ENCODE measurements at regions not wholly inside any gene's neighbourhood (a gene's known extent, or its start where the extent isn't known, plus 50 kb on each side); places are given as distances from the start of the nearest gene placed in this dataset.

GRCh38 chrX:116010939-116011338 is 159.6 kb upstream of the AGTR2 start:
- TF ChIP-seq, protein P1, sequence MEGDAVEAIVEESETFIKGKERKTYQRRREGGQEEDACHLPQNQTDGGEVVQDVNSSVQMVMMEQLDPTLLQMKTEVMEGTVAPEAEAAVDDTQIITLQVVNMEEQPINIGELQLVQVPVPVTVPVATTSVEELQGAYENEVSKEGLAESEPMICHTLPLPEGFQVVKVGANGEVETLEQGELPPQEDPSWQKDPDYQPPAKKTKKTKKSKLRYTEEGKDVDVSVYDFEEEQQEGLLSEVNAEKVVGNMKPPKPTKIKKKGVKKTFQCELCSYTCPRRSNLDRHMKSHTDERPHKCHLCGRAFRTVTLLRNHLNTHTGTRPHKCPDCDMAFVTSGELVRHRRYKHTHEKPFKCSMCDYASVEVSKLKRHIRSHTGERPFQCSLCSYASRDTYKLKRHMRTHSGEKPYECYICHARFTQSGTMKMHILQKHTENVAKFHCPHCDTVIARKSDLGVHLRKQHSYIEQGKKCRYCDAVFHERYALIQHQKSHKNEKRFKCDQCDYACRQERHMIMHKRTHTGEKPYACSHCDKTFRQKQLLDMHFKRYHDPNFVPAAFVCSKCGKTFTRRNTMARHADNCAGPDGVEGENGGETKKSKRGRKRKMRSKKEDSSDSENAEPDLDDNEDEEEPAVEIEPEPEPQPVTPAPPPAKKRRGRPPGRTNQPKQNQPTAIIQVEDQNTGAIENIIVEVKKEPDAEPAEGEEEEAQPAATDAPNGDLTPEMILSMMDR (IDR thresholded peaks at IDR 0.05; ENCODE audit: low read depth, low read length, missing control alignments): no peak
- no peak overlapping the region for H3K4me3 ChIP-seq (replicated peaks; ENCODE audit: low read depth, low read length)
- no peak for DNase-seq (ENCODE audit: extremely low read depth, low read depth)

DNA sequence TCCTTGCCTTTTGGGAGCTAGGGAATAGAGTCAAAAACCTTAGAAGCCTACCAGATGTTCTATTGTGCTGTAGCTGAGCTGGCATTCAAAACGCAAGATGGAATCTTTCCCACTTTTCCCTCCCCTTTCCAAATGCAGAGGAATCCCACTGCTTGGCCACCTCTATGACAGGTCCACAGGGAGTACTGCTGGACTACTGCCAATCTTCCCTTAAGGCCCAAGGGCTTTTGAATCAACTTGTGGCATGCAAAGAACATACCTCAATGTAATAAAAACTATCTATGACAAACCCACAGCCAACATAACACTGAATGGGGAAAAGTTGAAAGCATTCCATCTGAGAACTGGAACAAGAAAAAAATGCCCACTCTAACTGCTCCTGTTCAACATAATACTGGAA is 139.2 kb upstream of the AGTR2 start:
- TF ChIP-seq, protein P1 (IDR thresholded peaks at IDR 0.05; ENCODE audit: low read depth, low read length, missing control alignments): no peak
- DNase-seq (ENCODE audit: extremely low read depth, low read depth): no peak
- H3K4me3 ChIP-seq (replicated peaks; ENCODE audit: low read depth, low read length): no peak overlapping the region

Measured in HFF-Myc (cell line).